ENCODE measurements at regions not wholly inside any gene's neighbourhood (a gene's known extent, or its start where the extent isn't known, plus 50 kb on each side); places are given as distances from the start of the nearest gene placed in this dataset.

DNA sequence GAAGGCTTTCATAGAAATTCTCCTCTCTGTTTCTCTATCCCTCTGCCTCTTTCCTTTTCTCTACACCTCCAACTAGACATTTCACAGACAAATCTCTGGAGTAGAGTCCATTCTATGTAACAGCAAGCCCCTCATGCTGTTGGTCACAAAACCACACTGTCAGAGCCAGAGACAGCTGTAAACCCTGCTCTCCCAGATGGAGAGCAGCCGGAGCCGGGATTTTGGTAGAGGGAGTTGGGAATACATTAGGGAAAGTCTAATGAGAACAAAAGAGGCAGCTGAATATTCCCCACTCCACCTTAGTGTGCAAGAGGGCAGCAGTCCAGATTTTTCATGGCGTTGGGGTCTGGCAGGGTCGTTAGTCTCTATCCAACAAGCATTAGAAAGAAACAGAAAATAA, 68.3 kb upstream of the EDN1 start:
- DNase-seq = no peak

DNA sequence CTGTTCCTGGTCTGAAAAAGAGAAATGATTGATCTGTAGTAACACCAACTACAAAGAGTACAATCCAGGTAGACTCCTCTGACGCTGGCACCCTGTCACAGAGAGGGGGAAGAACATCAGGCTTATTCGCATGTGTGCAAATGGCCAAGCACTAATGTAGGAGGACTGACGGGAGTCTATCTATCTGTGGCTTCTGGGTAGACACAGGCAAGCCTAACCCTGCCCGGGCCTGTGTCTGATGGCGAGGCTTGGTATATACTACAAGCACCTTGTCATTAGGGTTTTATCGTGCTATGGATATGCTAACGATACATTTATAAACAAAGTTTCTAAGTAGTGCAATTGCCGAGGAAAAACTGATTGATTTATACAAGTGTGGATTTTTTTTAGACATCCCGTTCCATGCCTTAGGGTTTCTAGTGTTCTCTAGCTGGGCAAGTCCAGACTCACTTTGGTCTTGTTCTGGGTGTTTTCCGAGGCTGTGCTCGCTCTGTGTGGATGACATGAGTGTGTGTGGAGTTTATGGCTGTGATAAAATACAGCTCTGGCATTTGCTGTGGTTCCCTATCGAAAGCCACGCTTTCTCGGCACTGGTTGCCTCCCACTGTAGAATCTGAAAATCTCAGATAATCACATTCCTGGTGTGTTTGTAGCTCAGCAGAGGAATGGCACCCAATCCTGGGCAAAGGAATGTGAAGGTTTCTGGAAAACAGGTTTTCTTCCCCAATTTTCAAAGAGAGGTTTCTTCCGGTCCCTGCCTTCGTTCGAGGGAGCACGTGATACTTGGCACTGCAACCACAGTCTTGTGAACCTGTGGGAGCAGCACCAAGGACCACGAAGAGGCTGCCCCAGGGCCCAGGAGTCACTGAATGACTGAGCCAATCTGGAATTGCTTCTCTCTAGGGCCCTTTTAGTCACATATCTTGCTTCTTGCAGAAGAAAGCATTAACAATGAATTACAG, 67.5 kb upstream of the EDN1 start:
- no peak for DNase-seq

DNA sequence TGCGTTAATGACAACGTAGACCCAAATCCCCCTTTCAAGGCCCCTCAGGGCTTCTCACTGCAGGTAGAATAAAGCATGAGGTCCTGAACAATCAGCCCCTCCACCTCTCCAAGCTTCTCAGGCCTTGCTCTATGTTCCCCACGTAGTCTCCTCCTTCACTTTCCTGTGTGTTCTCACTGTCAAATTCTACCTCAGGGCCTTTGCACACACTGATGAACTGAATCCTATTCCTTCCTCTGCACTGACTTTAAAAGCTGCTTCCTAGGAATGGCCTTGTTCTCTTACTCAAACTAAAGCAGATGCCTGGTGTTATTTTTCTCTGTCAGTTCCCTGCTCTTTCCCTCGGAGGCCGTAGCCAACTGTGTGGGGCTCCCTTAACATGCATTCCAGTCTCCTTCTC, 66.8 kb upstream of the EDN1 start:
- no peak for DNase-seq

DNA sequence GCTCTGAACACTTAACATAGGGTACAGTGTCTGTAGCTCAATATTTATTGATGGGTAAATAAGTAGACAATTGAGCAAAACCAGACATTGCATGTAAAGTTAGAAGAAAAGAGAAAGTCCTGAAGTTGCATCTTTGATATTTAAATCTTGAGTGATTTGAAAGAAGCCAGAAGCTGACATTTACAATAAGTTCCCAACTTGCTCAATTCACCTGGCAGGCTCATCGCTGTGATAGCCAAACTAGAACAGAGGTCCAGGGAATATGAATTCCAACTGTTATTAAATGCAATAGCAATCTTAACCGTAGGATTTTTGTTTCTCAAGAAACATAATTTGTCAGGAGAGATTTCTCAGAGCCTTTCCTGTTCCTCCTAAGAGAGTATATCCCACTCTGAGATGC, 65.9 kb upstream of the EDN1 start:
- DNase-seq = no peak

DNA sequence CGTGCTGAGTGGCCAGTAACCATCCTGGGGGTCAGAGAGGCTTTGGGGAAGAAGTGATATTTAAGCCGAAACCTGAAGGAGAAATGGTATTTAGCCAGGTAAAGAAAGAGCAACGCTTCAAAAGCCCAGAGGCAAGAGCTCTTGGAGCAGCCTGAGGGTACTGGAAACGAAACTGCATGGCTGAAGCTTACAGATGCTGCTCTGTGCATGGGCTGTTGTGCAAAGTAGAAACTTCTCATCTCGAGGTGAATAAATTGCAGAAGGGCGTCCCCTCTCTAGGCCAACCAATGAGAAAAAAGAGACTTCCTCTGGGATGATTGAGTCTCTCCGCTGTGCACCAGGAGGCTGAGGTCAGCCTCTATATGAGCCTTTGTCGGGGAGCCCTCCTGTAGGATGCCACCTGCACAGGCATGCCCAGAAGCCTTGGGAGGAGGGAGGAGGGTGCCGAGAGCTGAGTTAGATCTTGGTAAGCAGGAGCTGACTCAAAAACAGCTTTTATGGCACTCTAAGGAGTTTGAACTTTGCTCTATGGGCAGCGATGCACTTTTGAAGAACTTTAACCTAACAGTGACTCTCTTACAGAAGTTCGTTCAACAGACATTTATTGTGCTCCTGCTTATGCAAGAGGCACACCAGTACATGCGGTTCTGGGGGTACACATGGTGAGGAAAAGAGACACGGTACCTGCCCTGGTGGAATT, 61.6 kb upstream of the EDN1 start:
- DNase-seq = no peak

DNA sequence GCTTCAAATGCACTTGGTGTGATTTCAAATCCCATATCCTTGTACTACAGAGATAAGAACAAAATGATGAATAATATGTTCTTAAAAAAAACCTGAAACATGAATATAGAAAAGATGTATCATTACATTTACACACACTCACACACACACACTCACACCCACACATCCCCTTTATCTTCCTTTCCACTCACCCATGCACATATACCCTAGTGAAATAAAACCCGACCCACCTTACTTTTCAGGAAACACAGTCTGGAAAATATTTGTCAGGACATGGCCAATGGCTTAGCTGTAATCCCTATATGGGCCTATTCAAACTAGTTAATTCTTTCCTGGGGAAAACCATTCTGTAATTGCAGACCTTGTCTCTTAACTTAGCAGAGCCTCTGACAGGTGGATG, 60.8 kb upstream of the EDN1 start:
- DNase-seq = peak in 1 of 2 donors; percentile 10

DNA sequence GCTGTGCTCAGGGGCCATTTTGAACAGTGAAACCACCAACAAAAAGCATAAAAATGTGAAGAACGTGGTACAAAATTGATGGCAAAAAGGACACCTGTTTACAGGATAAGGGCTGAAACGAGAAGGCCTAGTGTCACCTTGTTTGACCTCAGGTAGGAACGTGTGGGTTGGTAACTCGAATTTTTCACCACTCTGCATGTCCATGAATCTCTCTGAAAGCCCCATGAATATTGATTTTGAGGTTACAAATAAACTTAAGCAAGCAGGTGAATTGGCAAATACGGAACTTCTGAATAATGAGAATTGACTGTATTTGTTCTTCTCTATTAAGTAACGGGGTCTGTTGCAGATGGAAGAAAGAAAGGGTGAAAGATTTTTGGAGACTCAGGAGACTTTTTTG, 59.6 kb upstream of the EDN1 start:
- no peak for DNase-seq

DNA sequence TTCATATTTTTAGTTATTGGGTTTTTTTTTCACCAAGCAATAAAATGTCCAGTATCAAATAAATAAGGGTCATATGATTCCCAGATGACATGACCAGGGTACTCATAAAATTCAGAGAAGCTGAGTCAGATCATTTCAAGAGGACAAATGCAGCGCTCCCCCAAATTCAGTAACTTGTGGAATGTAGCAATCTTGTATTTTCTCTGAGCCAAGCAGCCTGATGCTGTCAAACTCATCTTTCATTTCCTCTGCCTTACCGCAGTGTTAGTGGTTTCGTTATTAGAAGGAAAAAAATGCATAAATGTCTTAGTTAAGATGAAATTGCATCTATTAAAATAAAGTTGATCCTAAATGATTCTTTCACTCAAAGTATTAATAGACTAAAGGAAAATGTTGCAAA, 57.8 kb upstream of the EDN1 start:
- DNase-seq = no peak

DNA sequence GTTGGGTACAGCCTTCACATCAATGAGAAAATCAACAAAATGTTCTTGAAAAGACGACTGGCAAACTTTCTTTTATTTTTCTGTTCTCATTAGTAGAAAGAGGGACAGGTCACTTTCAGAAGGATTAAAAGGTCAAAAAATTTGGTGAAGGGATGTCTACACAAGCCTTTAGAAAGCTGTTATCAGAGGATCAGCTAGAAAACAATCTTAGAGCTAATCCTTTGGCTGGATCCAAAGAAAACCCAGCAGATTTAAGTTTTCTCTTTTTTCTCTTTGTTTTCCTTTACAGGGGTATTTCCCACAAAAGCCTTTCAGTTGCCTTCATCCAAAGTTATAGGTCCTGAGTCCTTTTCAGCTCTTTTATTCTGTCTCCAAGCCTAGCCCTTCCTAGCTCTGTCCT, 57.3 kb upstream of the EDN1 start:
- DNase-seq = no peak

DNA sequence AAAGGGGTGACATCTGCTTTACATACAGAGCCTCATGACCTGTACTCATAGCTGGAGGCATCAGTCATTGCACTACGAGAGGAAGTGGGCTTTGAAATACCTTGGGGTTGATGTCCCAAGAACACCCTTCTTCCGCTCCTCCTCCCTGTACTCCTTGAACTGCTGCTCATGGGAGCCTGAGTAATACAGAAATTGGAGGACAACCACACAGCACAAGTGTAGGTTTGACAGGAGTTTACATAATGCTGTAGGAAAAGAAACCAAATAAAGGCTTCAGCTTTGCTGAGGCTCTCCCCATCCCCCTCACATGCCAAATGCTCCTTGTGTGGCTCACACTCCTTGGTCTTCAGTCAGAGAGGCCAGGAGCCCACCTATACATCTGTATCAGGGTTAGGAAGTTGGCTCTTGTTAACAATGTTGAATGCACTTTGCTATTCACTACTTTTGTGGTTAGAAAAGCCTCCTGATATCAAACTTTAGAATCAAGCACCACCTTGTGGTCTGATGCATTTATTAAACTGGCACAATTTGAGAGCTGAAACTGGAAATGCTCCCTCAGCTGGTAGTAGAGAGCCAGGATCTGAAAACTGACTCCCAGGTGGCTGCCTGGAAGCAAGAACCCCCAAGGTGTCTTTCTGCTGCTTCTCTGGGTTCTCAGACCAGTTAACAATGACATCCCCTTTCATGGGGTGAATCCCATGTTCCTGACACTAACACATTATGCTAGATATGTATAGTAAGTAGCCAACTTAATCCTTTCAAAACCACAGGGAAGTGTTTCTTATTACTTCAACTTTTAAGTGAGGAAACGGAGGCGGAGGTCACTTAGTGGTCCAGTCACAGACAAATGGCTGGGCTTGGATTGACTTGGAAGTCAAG, 56.2 kb upstream of the EDN1 start:
- DNase-seq = peak; percentile 16 to 46

DNA sequence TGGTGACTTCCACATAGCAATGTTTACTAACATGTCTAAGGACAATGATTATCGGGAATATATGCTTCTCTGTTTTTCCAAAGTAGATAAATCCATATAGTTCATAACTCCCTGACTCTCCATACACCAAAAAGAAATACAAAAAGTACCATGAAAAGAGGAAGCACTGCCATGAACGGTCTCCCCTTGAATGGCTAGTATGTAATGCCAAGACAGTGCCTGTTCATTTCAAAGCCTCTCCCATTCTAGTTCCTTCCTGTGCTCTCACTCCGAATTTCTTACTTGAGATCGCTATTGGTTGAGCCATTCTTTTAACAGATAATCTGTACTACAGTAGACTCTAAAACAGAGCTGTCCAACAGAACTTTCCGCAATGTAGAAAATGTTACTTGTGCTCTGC, 54.8 kb upstream of the EDN1 start:
- DNase-seq = no peak

DNA sequence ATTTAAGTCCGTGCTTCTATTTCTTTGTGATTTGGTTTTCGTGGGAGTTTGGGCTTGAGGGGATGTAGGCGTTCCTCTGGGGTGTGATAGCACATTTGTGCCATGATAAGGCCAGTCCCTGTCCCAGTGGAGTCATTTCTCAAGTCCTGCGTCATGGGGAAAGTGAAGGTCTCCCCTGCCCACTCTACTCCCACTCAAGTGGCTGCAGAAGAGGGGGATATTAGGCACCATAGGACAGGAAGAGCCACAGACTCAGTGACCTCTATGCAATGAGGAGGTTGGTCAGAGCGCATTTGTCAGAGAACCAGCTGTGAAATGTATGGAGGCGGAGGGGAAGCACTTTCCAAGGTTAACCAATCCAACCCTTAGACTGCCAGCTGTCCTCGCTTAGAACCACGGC, 51.9 kb upstream of the EDN1 start:
- no peak for DNase-seq
